ENCODE measurements at regions not wholly inside any gene's neighbourhood (a gene's known extent, or its start where the extent isn't known, plus 50 kb on each side); places are given as distances from the start of the nearest gene placed in this dataset.

- no peak for TF ChIP-seq CTCF (conservative IDR thresholded peaks at IDR 0.05 in 1 of 2, IDR thresholded peaks at IDR 0.05 in 1 of 2; ENCODE audit: extremely low read depth in 1 of 2, insufficient read depth in 1 of 2, low read depth in 1 of 2, low read length in 2 of 2)
- no peak for TF ChIP-seq EZH2 (IDR thresholded peaks at IDR 0.05; ENCODE audit: borderline replicate concordance, low read length)
Observed at GRCh38 chrX:82764521-82764920, 743.6 kb upstream of the POU3F4 start.
